ENCODE measurements at regions not wholly inside any gene's neighbourhood (a gene's known extent, or its start where the extent isn't known, plus 50 kb on each side); places are given as distances from the start of the nearest gene placed in this dataset.

- DNase-seq (ENCODE audit: low read depth in 2 of 2) = no peak
- H3K4me3 ChIP-seq (replicated peaks in 1 of 2; ENCODE audit: low read depth in 2 of 2, low read length in 2 of 2) = no peak overlapping the region
- no peak for TF ChIP-seq CTCF (IDR thresholded peaks at IDR 0.05; ENCODE audit: low read depth, low read length)
Measured at GRCh38 chr3:74713977-74714376, 99.5 kb upstream of the CNTN3 start.

DNA sequence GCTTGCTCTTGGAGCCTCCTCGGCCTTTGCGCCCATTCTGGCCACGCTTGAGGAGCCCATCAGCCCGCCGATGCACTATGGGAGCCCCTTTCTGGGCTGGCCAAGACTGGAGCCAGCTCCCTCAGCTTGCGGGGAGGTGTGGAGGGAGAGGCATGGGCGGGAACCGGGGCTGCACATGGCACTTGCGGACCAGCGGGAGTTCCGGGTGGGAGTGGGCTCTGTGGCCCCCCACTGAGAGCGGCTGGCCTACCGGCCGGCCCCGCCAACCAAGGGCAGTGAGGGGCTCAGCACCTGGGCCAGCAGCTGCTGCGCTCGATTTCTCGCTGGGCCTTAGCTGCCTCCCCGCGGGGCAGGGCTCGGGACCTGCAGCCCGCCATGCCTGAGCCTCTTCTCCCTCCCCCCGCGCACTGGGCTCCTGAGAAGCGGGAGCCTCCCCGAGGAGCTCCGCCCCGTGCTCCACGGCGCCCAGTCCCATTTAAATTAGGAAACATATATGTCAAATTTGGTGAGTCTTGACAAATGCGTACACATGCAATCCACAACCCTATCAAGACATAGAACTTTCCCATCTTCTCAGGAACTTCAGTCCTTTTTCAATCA lies 97.6 kb upstream of the CNTN3 start:
- H3K4me3 ChIP-seq (replicated peaks in 1 of 2; ENCODE audit: low read depth in 2 of 2, low read length in 2 of 2) = no peak overlapping the region
- DNase-seq (ENCODE audit: low read depth in 2 of 2) = no peak
- TF ChIP-seq CTCF (IDR thresholded peaks at IDR 0.05; ENCODE audit: low read depth, low read length) = no peak

- TF ChIP-seq CTCF (IDR thresholded peaks at IDR 0.05; ENCODE audit: low read depth, low read length) = no peak
- H3K4me3 ChIP-seq (replicated peaks in 1 of 2; ENCODE audit: low read depth in 2 of 2, low read length in 2 of 2) = no peak overlapping the region
- no peak for DNase-seq (ENCODE audit: low read depth in 2 of 2)
Measured at GRCh38 chr3:74709951-74710350, 95.5 kb upstream of the CNTN3 start.

GRCh38 chr3:74693696-74694393 lies 79.4 kb upstream of the CNTN3 start:
- TF ChIP-seq CTCF (IDR thresholded peaks at IDR 0.05; ENCODE audit: low read depth, low read length) = no peak
- H3K4me3 ChIP-seq (replicated peaks in 1 of 2; ENCODE audit: low read depth in 2 of 2, low read length in 2 of 2) = no peak overlapping the region
- no peak for DNase-seq (ENCODE audit: low read depth in 2 of 2)

DNA sequence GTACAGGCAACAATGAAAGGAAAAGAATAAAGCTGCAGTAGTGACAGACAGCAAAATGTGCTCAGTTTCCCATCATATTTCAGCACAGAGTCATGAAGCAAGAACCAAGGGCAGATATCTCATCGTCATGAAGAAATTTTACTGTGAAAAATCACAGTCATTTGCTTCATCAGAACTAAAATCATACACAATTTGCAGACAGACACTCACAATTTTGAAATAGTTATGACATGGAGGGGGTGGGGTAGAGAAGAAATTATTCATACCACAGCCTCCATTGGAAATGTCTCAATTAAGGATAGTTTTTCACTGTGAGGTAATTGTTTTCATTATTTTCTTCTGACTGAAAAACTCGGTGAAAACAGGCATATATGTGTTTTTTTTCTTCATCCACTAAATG lies 78.8 kb upstream of the CNTN3 start:
- no peak for TF ChIP-seq CTCF (IDR thresholded peaks at IDR 0.05; ENCODE audit: low read depth, low read length)
- no peak overlapping the region for H3K4me3 ChIP-seq (replicated peaks in 1 of 2; ENCODE audit: low read depth in 2 of 2, low read length in 2 of 2)
- DNase-seq (ENCODE audit: low read depth in 2 of 2) = no peak

GRCh38 chr3:74691946-74692345 lies 77.5 kb upstream of the CNTN3 start:
- no peak overlapping the region for H3K4me3 ChIP-seq (replicated peaks in 1 of 2; ENCODE audit: low read depth in 2 of 2, low read length in 2 of 2)
- TF ChIP-seq CTCF (IDR thresholded peaks at IDR 0.05; ENCODE audit: low read depth, low read length) = no peak
- DNase-seq (ENCODE audit: low read depth in 2 of 2) = no peak
